HCT116 (cell line): ENCODE measurements at regions not wholly inside any gene's neighbourhood (a gene's known extent, or its start where the extent isn't known, plus 50 kb on each side); places are given as distances from the start of the nearest gene placed in this dataset.

Source experiments
- ATAC-seq: fragments of 200-7000 bp; cut with Tn5 transposase; 2 replicates; pipeline ENCODE4 v1.9.1; 2020; ENCODE audit warnings: mild to moderate bottlenecking, moderate library complexity
- BruUV-seq: library from RNA; stranded (reverse); fragments of 400-500 nt; replicated peaks from 2 replicates; lab custom pipeline; 2021; lab: Mats Ljungman, UMichigan
- CTCF ChIA-PET: fragments of 300-600 bp; sonication (Branson Sonifier 250); formaldehyde crosslinking; loops from one replicate; lab custom pipeline; 2021; ENCODE audit warnings: antibody characterized with exemption; lab: Charles Lee
- POLR2A ChIA-PET: fragments of 300-600, 350-600 bp; sonication (Branson Sonifier 250); formaldehyde crosslinking; loops from one replicate; lab custom pipeline; 2021; ENCODE audit warnings: antibody characterized with exemption; lab: Charles Lee
- RAD21 ChIA-PET, 2 experiments: fragments of 300-600 bp; sonication (Branson Sonifier 250); formaldehyde crosslinking; loops; one replicate each; lab custom pipeline; 2023; ENCODE audit warnings: low total read pairs in 2 of 2; ENCODE audit not compliant: uncharacterized antibody in 2 of 2, unreplicated experiment in 2 of 2, low non-redundant PET in 1 of 2; lab: Charles Lee
- DNase-seq: peaks from one replicate; pipeline ENCODE4 v3.0.0-alpha.2; 2010; ENCODE audit warnings: low read depth, low spot score
- H2AFZ ChIP-seq: fragments of 200-600 bp; shearing (Covaris generic), sonication (generic); 2 replicates; pipeline ENCODE4 v1.6.1; 2017; ENCODE audit warnings: low read depth, mixed run types, mixed read lengths, antibody characterized with exemption, low read length; ENCODE audit not compliant: poor library complexity, severe bottlenecking
- H3K27ac ChIP-seq: 2 replicates; pipeline ENCODE4 v1.5.1; 2012; ENCODE audit warnings: low read depth, low read length
- H3K27me3 ChIP-seq: fragments of 200-600 bp; sonication (generic); 2 replicates; pipeline ENCODE4 v1.6.1; 2016; ENCODE audit warnings: mixed run types, low read length, mixed read lengths; ENCODE audit not compliant: insufficient read depth
- H3K36me3 ChIP-seq, 2 experiments: fragments of 200-500 bp in 1 of 2; fragments of 200-600 bp in 1 of 2; sonication (Bioruptor generic) in 1 of 2; sonication (generic) in 1 of 2; 2 replicates each; pipeline versions ENCODE4 v1.5.1 to v1.6.1; 2014 to 2016; ENCODE audit warnings: low read length in 2 of 2, inconsistent platforms in 1 of 2, mixed read lengths in 1 of 2, mixed run types in 1 of 2; ENCODE audit not compliant: insufficient read depth in 2 of 2, control insufficient read depth in 1 of 2
- H3K4me1 ChIP-seq, 2 experiments: fragments of 200-600 bp in 1 of 2; sonication (generic) in 1 of 2; 2 replicates each; pipeline versions ENCODE4 v1.5.1 to v1.6.1; 2012 to 2017; ENCODE audit warnings: low read length in 2 of 2, inconsistent platforms in 1 of 2, mild to moderate bottlenecking in 1 of 2, mixed read lengths in 1 of 2, mixed run types in 1 of 2, moderate library complexity in 1 of 2; ENCODE audit not compliant: insufficient read depth in 2 of 2, control insufficient read depth in 1 of 2
- H3K4me2 ChIP-seq: fragments of 200-600 bp; sonication (generic); 2 replicates; pipeline ENCODE4 v1.6.1; 2017; ENCODE audit warnings: mixed run types, low read length, mixed read lengths
- H3K4me3 ChIP-seq, 2 experiments: fragments of 200-600 bp in 1 of 2; sonication (generic) in 1 of 2; replicated peaks in 1 of 2; 2 replicates each; pipeline ENCODE4 v1.5.1; 2011 to 2016; ENCODE audit warnings: low read length in 2 of 2, control low read depth in 1 of 2, low read depth in 1 of 2, mild to moderate bottlenecking in 1 of 2, mixed read lengths in 1 of 2, mixed run types in 1 of 2
- H3K79me2 ChIP-seq: fragments of 200-600 bp; sonication (generic); 2 replicates; pipeline ENCODE4 v1.6.1; 2017; ENCODE audit warnings: mild to moderate bottlenecking, mixed run types, low read length, moderate library complexity, mixed read lengths; ENCODE audit not compliant: insufficient read depth
- H3K9ac ChIP-seq: fragments of 200-600 bp; sonication (generic); 2 replicates; pipeline ENCODE4 v1.6.1; 2016; ENCODE audit warnings: low read length, mixed read lengths
- H3K9me2 ChIP-seq: fragments of 200-600 bp; sonication (generic), shearing (Covaris generic); 2 replicates; pipeline ENCODE4 v1.6.1; 2017; ENCODE audit warnings: mixed run types, mild to moderate bottlenecking, moderate library complexity; ENCODE audit not compliant: insufficient read depth
- H3K9me3 ChIP-seq, 2 experiments: fragments of 200-500 bp in 1 of 2; fragments of 200-600 bp in 1 of 2; sonication (Bioruptor generic) in 1 of 2; sonication (generic) in 1 of 2; 2 replicates each; pipeline ENCODE4 v1.6.1; 2014 to 2017; ENCODE audit warnings: low read length in 2 of 2, mixed read lengths in 2 of 2, inconsistent platforms in 1 of 2, low read depth in 1 of 2, mild to moderate bottlenecking in 1 of 2, mixed run types in 1 of 2, moderate library complexity in 1 of 2; ENCODE audit not compliant: control insufficient read depth in 1 of 2, insufficient read depth in 1 of 2
- H4K20me1 ChIP-seq: fragments of 200-600 bp; sonication (generic), shearing (Covaris generic); 2 replicates; pipeline ENCODE4 v1.6.1; 2017; ENCODE audit warnings: mixed run types, mild to moderate bottlenecking, moderate library complexity; ENCODE audit not compliant: insufficient read depth
- EZH2 ChIP-seq: fragments of 200-600 bp; sonication (generic); IDR thresholded peaks from 2 replicates; pipeline ENCODE4 v1.6.1; 2017; ENCODE audit warnings: antibody characterized with exemption, mixed run types
- MAX ChIP-seq: IDR thresholded peaks from 2 replicates; pipeline ENCODE4 v1.6.1; 2012
- POLR2AphosphoS5 ChIP-seq: IDR thresholded peaks from 2 replicates; pipeline ENCODE4 v1.6.1; 2011; ENCODE audit warnings: mild to moderate bottlenecking, low read depth, low read length, moderate library complexity
- REST ChIP-seq: IDR thresholded peaks from 2 replicates; pipeline ENCODE4 v1.6.1; 2012; ENCODE audit warnings: low read depth
- YY1 ChIP-seq: IDR thresholded peaks from 2 replicates; pipeline ENCODE4 v1.6.1; 2011; ENCODE audit warnings: low read length, low read depth, moderate library complexity, mild to moderate bottlenecking; ENCODE audit not compliant: insufficient replicate concordance; ENCODE audit errors: extremely low read depth
- ZFX ChIP-seq: fragments of 450-650 bp; IDR thresholded peaks from 2 replicates; pipeline ENCODE4 v1.6.1; 2017
- intact Hi-C: fragments of 100-400 bp; cut with micrococcal nuclease; formaldehyde crosslinking; loops from 2 replicates; pipeline ENCODE4 v1.10.0; 2022

GRCh38 chr1:87472716-87473115 lies 144.0 kb downstream of the LMO4 start:
- H3K4me1 ChIP-seq: no peaks in the 10 kb centered on the region
- no peak overlapping the region for H3K4me2 ChIP-seq
- H3K27ac ChIP-seq: no peak overlapping the region
- no TSS peak for BruUV-seq
- POLR2A ChIA-PET: no interaction called here
- RAD21 ChIA-PET: no interaction called here
- TF ChIP-seq POLR2AphosphoS5: no peak
- no peaks in the 10 kb centered on the region for H3K9me3 ChIP-seq
- no peak overlapping the region for H3K4me3 ChIP-seq
- no peak overlapping the region for H3K9ac ChIP-seq
- no peaks in the 10 kb centered on the region for H3K27me3 ChIP-seq
- no peak overlapping the region for H2AFZ ChIP-seq
- intact Hi-C loops: no loop called here
- H3K36me3 ChIP-seq: no peaks in the 10 kb centered on the region
- no peaks in the 10 kb centered on the region for H4K20me1 ChIP-seq
- CTCF ChIA-PET: no interaction called here
- no peaks in the 10 kb centered on the region for H3K9me2 ChIP-seq
- no peak for DNase-seq
- ATAC-seq: no peak
- no peaks in the 10 kb centered on the region for H3K79me2 ChIP-seq

- ATAC-seq: no peak
- intact Hi-C loops: no loop called here
- H3K36me3 ChIP-seq: no peaks in the 10 kb centered on the region
- no peaks in the 10 kb centered on the region for H3K27me3 ChIP-seq
- no peak overlapping the region for H3K4me2 ChIP-seq
- TF ChIP-seq REST (no peak), MAX (no peak), EZH2 (no peak), POLR2AphosphoS5 (no peak), ZFX (no peak), YY1 (no peak)
- TF ChIP-seq, all 23 proteins: peak for 0
- Histone ChIP-seq H4K20me1 (no peaks in the 10 kb centered on the region), H2AFZ (no peak overlapping the region), H3K4me1 (no peaks in the 10 kb centered on the region), H3K9me2 (no peaks in the 10 kb centered on the region), H3K79me2 (no peaks in the 10 kb centered on the region), H3K4me3 (no peak overlapping the region), H3K9ac (no peak overlapping the region), H3K27ac (no peak overlapping the region), H3K9me3 (no peaks in the 10 kb centered on the region)
- ChIA-PET POLR2A (no interaction called here), CTCF (no interaction called here), RAD21 (no interaction called here)
- no TSS peak for BruUV-seq
- DNase-seq: no peak
Observed at GRCh38 chr1:87473203-87473661, 144.6 kb downstream of the LMO4 start.
